ENCODE measurements at regions not wholly inside any gene's neighbourhood (a gene's known extent, or its start where the extent isn't known, plus 50 kb on each side); places are given as distances from the start of the nearest gene placed in this dataset.

DNA sequence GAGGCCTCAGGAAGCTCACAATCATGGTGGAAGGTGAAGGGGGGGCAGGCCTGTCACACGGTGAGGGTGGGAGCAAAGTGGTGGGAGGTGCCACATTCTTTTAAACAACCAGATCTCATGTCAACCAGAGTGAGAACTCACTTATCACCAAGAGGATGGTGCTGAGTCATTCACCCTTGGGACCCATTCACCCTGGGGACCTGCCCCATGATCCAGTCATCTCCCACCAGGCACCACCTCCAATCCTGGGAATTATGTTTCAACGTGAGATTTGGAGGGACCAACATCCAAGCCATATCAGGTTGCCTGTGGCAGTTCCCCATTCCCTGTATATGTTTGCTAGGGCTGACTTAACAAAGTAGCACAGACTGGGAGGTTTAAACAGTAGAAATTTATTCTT lies 318.4 kb upstream of the CLNK start:
- FAIRE-seq (no peak), DNase-seq (ENCODE audit: insufficient read length, low spot score) (no peak)

DNA sequence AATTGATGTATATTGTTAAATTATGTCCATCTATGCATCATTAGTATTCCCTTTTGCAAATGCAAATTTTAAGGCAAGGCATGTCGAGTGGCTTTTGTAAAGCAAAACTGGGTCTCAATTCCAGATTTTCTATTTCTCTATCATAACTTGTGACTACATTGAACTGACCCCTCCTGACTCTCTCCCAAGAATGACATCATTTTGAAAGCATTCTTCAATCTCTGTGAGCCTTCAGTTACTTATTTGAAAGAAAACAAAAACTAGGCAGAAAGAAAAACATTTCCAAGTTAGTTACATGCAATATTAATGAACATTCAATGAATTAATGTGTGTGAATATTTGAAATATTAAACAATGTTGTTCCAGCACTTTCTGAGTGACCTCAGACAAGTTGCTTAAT lies 314.3 kb upstream of the CLNK start:
- FAIRE-seq (no peak), DNase-seq (ENCODE audit: insufficient read length, low spot score) (no peak)

GRCh38 chr4:10984815-10985214 lies 300.2 kb upstream of the CLNK start:
- FAIRE-seq (no peak), DNase-seq (ENCODE audit: insufficient read length, low spot score) (no peak)

GRCh38 chr4:10983885-10984640 lies 299.5 kb upstream of the CLNK start:
- FAIRE-seq (no peak), DNase-seq (ENCODE audit: insufficient read length, low spot score) (no peak)

- no peak for FAIRE-seq
Observed at GRCh38 chr4:10983268-10983667, 298.7 kb upstream of the CLNK start.

GRCh38 chr4:10982305-10982704 lies 297.7 kb upstream of the CLNK start:
- DNase-seq (ENCODE audit: insufficient read length, low spot score) = no peak
- no peak for FAIRE-seq

More at GRCh38 chr4:10983268-10983667, 298.7 kb upstream of the CLNK start:
- DNase-seq (ENCODE audit: insufficient read length, low spot score) = no peak

- no peak for FAIRE-seq
- DNase-seq (ENCODE audit: insufficient read length, low spot score) = no peak
Observed at GRCh38 chr4:10981576-10981975, 297.0 kb upstream of the CLNK start.

DNA sequence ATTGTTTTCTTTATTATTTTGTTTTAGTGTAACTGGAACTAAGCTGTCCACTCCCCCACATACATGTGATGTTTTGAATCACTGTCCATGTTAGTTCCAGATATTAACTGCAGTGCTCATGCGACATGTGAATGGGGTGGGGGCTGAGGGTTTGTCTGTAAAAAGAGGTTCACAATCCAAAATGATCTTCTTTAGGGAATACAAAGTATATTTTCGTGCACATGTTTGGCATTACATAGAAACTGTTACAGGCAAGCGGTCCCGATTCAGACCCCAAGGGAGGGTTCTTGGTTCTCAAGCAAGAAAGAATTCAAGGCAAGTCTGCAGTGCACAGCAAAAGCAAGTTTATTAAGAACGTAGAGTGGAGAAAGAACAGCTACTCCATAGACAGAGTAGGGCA lies 296.5 kb upstream of the CLNK start:
- FAIRE-seq = no peak

DNA sequence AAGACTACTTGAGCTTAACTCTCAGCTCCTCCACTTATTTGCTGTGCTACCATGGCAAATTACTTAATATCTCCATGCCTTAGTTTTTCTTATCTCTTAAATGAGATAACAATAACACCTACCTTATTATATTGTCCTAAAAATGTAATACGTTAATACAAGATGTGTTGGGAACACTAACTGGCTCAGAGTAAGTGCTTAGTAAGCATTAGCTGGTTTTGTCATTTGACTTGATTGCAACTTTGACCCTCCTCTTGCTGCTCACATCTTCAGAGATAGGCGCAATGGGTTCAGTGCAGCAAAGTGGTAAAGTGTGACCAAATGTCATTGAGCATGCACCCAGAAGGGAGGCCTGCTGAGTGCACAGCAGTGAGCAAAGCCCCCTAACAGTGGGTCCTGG lies 294.5 kb upstream of the CLNK start:
- DNase-seq (ENCODE audit: insufficient read length, low spot score) = no peak
- FAIRE-seq = no peak

More for the DNA sequence above, 296.5 kb upstream of the CLNK start:
- no peak for DNase-seq (ENCODE audit: insufficient read length, low spot score)

GRCh38 chr4:10977534-10977933 lies 293.0 kb upstream of the CLNK start:
- FAIRE-seq (no peak), DNase-seq (ENCODE audit: insufficient read length, low spot score) (peak; percentile 13)

GRCh38 chr4:10974371-10974770 lies 289.8 kb upstream of the CLNK start:
- FAIRE-seq = no peak
- no peak for DNase-seq (ENCODE audit: insufficient read length, low spot score)

DNA sequence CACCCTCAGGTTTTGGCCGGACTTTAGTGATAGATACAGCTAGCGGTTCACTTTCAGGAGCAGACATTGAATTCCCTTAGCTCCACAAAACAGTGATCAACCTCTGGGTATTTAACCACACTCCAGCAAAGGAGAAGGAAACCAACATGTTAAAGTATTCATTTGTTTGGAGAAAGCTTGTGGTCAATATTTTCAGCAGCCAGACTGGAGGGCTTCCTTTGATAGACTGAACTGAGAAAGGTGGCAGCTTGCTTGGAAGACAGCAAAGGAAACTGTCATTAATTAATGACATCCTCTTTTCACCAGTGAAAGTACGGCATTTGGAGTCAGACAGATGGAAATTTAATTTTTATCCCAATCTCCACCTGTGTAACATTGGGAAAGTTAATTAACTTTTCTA lies 289.1 kb upstream of the CLNK start:
- DNase-seq (ENCODE audit: insufficient read length, low spot score) (no peak), FAIRE-seq (no peak)

GRCh38 chr4:10971800-10972401 lies 287.3 kb upstream of the CLNK start:
- no peak for FAIRE-seq

DNA sequence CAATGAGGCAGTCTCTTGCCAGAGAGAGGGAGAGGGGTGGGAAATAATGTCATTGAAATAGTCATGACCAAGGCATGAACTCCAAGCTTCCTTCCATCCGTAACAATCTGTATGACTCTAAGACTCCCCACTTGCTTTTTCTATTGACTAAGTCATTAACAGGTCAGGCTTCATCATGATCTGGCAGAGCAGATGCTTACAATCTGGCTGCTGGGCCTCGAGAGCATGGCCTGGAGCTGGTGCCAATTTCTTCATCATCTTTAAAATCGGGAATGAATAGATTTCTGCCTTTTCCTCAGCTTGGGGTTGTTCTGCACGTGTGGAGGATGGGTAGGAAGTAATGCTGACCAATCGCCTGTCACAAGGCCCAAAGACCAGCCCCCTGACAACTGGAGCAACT lies 280.6 kb upstream of the CLNK start:
- FAIRE-seq = no peak
- DNase-seq (ENCODE audit: insufficient read length, low spot score) = no peak

More at GRCh38 chr4:10971800-10972401, 287.3 kb upstream of the CLNK start:
- DNase-seq (ENCODE audit: insufficient read length, low spot score) = no peak

DNA sequence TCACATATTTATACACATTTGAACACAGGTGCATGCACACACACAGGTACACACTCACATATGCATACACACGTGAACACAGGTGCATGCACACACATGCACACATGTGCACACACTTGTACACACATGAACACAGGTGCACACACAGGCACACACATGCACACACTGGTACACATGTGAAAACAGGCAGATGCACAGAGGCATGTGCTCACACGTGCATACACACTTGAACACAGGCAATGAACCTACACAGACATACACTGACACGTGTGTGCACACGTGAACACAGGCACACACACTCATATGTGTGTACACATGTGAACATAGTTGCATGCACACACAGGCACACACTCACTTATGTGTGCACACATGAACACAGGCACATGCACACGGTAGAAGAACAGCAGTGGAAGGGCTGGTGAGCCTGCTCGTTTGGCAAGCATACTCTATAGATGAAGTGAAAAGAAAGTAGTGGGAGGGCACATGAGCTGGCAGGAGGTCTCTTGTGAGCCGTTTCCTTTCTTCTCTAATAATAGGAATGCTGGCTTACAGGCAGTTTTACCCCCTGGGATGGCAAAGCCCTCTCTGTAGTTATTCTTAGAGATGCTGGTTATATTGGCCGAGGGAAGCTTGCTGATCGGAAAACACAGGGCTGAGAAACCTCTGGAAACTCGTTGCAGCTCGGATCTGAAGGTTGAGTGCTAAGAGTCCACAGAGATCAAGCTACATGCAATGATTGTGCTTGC lies 279.6 kb upstream of the CLNK start:
- DNase-seq (ENCODE audit: insufficient read length, low spot score) (no peak), FAIRE-seq (no peak)

GRCh38 chr4:10963241-10963640 lies 278.7 kb upstream of the CLNK start:
- FAIRE-seq = no peak
- DNase-seq (ENCODE audit: insufficient read length, low spot score) = no peak

DNA sequence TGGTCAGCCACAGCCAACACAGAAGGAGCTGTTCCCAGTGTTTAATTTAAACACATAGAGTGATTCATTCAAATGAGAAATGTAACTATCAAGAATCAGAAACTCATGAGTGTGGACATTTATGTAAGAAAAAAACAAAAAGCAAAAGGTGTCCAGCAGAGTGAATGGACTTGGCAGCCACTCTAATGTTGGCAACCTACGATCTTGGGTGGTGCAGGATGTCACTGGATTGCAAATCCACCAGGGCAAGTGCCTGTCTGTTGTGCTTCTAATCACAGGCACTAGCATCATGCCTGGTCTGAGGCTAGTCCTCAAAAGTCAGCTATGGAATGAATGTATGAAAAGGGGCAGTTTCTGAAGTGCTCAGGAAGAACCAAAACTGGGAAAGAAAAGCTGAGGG lies 277.7 kb upstream of the CLNK start:
- DNase-seq (ENCODE audit: insufficient read length, low spot score) (no peak), FAIRE-seq (no peak)

GRCh38 chr4:10960389-10960788 lies 275.8 kb upstream of the CLNK start:
- FAIRE-seq = no peak
- DNase-seq (ENCODE audit: insufficient read length, low spot score) = no peak

GRCh38 chr4:10959586-10959985 lies 275.0 kb upstream of the CLNK start:
- DNase-seq (ENCODE audit: insufficient read length, low spot score) = no peak

GRCh38 chr4:10958226-10958856 lies 273.8 kb upstream of the CLNK start:
- FAIRE-seq (no peak), DNase-seq (ENCODE audit: insufficient read length, low spot score) (no peak)

More at GRCh38 chr4:10959586-10959985, 275.0 kb upstream of the CLNK start:
- no peak for FAIRE-seq

GRCh38 chr4:10951306-10951705 lies 266.7 kb upstream of the CLNK start:
- DNase-seq (ENCODE audit: insufficient read length, low spot score) (no peak), FAIRE-seq (no peak)

Data from GM19239 (cell line).